ENCODE measurements at regions not wholly inside any gene's neighbourhood (a gene's known extent, or its start where the extent isn't known, plus 50 kb on each side); places are given as distances from the start of the nearest gene placed in this dataset.

DNA sequence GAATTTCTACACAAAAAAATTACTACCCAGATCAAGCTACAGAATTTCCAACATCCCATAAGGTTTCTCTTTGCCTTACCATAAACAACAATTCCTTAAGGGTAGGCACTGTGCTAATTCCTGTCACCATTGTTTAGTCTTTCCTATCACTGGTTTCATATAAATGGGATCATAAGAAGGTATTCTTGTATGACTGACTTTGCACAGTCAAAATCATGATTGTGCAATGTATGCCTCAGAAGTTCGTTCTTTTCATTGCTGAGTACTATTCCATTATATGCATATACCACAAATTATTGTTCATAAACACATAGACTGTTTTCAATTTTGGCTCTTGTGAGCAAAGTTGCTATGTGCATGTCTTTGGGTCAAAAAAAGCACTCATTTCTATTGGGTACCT lies 611.6 kb upstream of the CADM1 start:
- TF ChIP-seq, protein P1, sequence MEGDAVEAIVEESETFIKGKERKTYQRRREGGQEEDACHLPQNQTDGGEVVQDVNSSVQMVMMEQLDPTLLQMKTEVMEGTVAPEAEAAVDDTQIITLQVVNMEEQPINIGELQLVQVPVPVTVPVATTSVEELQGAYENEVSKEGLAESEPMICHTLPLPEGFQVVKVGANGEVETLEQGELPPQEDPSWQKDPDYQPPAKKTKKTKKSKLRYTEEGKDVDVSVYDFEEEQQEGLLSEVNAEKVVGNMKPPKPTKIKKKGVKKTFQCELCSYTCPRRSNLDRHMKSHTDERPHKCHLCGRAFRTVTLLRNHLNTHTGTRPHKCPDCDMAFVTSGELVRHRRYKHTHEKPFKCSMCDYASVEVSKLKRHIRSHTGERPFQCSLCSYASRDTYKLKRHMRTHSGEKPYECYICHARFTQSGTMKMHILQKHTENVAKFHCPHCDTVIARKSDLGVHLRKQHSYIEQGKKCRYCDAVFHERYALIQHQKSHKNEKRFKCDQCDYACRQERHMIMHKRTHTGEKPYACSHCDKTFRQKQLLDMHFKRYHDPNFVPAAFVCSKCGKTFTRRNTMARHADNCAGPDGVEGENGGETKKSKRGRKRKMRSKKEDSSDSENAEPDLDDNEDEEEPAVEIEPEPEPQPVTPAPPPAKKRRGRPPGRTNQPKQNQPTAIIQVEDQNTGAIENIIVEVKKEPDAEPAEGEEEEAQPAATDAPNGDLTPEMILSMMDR (IDR thresholded peaks at IDR 0.05; ENCODE audit: low read depth, low read length), result no peak
- no peak for DNase-seq (ENCODE audit: low read depth, low spot score)
- Histone ChIP-seq H3K27ac (ENCODE audit: low read depth, low read length) (no peak overlapping the region), H3K27me3 (ENCODE audit: control insufficient read depth, insufficient read depth, low read length) (no peaks in the 10 kb centered on the region), H3K9me3 (ENCODE audit: control insufficient read depth, insufficient read depth, low read length) (no peaks in the 10 kb centered on the region; the same call in 1 of the 2 replicates), H3K4me3 (ENCODE audit: low read depth, low read length) (no peak overlapping the region)
- ChIA-PET POLR2A (no interaction called here), CTCF (no interaction called here)

DNA sequence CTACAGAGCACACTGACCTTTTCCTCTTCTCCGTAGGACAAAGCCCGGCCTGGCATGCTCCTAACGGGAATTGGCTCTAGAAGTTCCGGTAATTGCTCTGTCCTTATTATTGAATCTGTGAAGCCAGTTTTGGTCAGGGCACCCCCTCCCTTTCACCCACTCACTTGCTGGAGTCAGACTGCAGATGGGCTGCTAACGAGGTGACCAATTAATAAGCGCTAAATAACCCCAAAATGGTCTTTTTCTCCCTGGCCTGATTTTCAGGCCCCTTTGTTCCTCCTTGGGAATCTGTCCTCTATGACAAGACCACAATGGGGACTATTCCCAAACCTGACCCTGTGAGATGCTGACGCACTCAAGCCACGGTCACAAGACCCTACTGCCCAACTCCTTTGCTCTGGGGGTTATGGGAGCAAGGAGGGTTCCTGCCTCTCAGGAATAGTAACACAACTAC lies 610.0 kb upstream of the CADM1 start:
- no peak for DNase-seq (ENCODE audit: low read depth, low spot score)
- ChIA-PET CTCF (no interaction called here), POLR2A (no interaction called here)
- TF ChIP-seq, protein P1 (IDR thresholded peaks at IDR 0.05; ENCODE audit: low read depth, low read length), result no peak
- H3K27me3 ChIP-seq (ENCODE audit: control insufficient read depth, insufficient read depth, low read length), result no peaks in the 10 kb centered on the region
- H3K27ac ChIP-seq (ENCODE audit: low read depth, low read length), result no peak overlapping the region
- H3K4me3 ChIP-seq (ENCODE audit: low read depth, low read length), result no peak overlapping the region
- H3K9me3 ChIP-seq (ENCODE audit: control insufficient read depth, insufficient read depth, low read length), result no peaks in the 10 kb centered on the region; the same call in 1 of the 2 replicates

DNA sequence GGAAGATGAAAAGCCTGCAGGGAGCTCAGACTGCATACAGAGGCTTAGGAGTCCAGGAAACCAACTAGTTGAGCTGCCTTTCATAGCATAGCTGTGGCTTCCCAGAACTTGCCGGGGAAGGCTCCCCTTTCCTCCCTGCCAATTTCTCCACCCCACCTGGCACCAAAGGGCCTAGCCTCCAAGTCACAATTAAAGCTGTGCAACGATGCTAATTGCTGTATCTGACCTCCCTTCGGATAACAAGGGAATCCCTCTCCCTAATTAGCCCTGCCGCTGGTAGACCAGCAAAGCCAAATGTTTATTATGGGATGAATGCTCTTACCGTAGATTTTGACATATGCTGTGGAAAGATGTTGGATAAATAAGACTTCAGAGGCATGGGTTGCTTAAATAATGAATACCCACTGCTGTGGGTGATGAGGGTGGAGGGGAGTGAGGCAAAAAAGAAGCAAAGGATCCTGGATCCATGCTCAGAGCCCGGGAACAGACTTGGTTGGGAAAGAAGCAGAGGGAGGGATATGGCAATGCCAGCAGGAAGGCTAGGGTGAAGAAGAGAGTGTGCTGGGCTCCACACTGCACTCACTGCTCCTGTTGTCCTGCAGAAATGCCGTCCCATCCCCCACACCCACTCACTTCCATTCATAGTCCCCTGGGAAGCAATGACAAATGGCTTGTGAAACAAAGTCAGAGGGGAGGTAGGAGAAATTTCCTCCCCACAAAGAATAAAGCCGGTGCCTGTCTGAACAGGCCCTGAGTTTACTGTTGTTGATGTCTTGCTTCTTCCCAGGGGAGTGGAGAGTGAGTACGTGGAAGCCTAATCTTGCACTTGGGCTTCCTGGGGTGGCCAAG lies 608.1 kb upstream of the CADM1 start:
- Histone ChIP-seq H3K4me3 (ENCODE audit: low read depth, low read length) (no peak overlapping the region), H3K9me3 (ENCODE audit: control insufficient read depth, insufficient read depth, low read length) (no peaks in the 10 kb centered on the region; the same call in 1 of the 2 replicates), H3K27me3 (ENCODE audit: control insufficient read depth, insufficient read depth, low read length) (no peaks in the 10 kb centered on the region), H3K27ac (ENCODE audit: low read depth, low read length) (no peak overlapping the region)
- ChIA-PET POLR2A (no interaction called here), CTCF (no interaction called here)
- TF ChIP-seq, protein P1 (IDR thresholded peaks at IDR 0.05; ENCODE audit: low read depth, low read length), result no peak
- no peak for DNase-seq (ENCODE audit: low read depth, low spot score)

DNA sequence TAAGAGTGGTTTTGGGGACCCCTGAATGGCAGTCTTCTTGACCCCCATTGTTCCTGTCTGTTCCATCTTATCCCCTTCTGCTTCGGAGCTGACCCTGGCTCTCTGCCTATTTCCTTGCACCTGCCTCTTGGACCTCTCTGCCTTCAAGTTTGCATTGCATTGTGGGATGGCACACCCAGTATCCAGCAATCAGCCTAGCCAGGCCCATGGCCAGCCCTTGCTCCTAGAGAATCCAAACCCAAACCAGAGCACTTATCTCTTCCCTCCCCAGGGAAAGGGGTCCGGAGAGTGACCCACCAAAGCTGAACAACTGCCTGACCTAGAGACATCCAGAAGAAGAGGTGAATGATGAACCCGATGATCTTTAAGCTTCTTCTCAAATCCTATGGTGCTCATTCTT lies 607.3 kb upstream of the CADM1 start:
- TF ChIP-seq, protein P1 (IDR thresholded peaks at IDR 0.05; ENCODE audit: low read depth, low read length), result no peak
- POLR2A ChIA-PET, result no interaction called here
- DNase-seq (ENCODE audit: low read depth, low spot score), result no peak
- no peak overlapping the region for H3K27ac ChIP-seq (ENCODE audit: low read depth, low read length)
- no peaks in the 10 kb centered on the region; the same call in 1 of the 2 replicates for H3K9me3 ChIP-seq (ENCODE audit: control insufficient read depth, insufficient read depth, low read length)
- H3K27me3 ChIP-seq (ENCODE audit: control insufficient read depth, insufficient read depth, low read length), result no peaks in the 10 kb centered on the region
- CTCF ChIA-PET, result no interaction called here
- H3K4me3 ChIP-seq (ENCODE audit: low read depth, low read length), result no peak overlapping the region

DNA sequence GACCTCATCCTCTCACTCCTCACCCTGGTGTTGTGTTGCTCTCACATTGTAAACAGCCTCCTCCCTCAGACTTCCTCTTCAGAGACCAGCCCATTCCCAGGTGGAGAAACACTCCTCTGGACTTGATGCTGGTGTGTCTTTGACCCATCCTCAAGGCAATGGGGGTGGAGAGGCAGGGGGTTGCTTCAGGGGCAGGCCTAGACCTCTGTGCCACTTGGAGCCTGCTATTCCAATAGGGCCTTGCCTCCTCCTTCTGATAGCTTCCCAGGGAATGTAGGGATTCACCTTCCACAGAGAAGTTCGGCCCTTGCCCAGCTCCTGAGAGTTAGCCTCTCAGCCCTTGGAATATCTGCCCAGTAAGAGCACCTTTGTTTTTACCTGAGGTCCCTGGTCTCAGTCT lies 606.6 kb upstream of the CADM1 start:
- TF ChIP-seq, protein P1 (IDR thresholded peaks at IDR 0.05; ENCODE audit: low read depth, low read length), result no peak
- POLR2A ChIA-PET, result no interaction called here

More for the DNA sequence above, 606.6 kb upstream of the CADM1 start:
- no peak for DNase-seq (ENCODE audit: low read depth, low spot score)
- Histone ChIP-seq H3K4me3 (ENCODE audit: low read depth, low read length) (no peak overlapping the region), H3K9me3 (ENCODE audit: control insufficient read depth, insufficient read depth, low read length) (no peaks in the 10 kb centered on the region; the same call in 1 of the 2 replicates), H3K27me3 (ENCODE audit: control insufficient read depth, insufficient read depth, low read length) (no peaks in the 10 kb centered on the region), H3K27ac (ENCODE audit: low read depth, low read length) (no peak overlapping the region)
- CTCF ChIA-PET, result no interaction called here
